Right lobe of liver (tissue), 6 donors: ENCODE measurements at regions not wholly inside any gene's neighbourhood (a gene's known extent, or its start where the extent isn't known, plus 50 kb on each side); places are given as distances from the start of the nearest gene placed in this dataset.

Source experiments
- ATAC-seq, 4 donors: fragments of 200-7000 bp; cut with Tn5 transposase; one replicate each; pipeline ENCODE4 v1.9.1; 2020; ENCODE audit warnings: mild to moderate bottlenecking in 4 of 4, moderate library complexity in 4 of 4
- DNase-seq, 3 donors: peaks; one replicate each; pipeline ENCODE4 v3.0.0-alpha.2; 2020
- H3K27ac ChIP-seq, 3 donors: fragments of 200-600 bp; one replicate each; pipeline ENCODE4 v1.8.0; 2022
- H3K27me3 ChIP-seq, 2 donors: fragments of 200-600 bp; one replicate each; pipeline ENCODE4 v1.8.0; 2022
- H3K36me3 ChIP-seq, 4 donors: fragments of 200-600 bp; sonication (generic) in 1 of 4; one replicate each; pipeline versions ENCODE4 v1.5.1 to v1.8.0; 2017 to 2022; ENCODE audit warnings: control low read depth in 1 of 4
- H3K4me1 ChIP-seq, 4 donors: fragments of 200-600 bp; sonication (generic) in 1 of 4; one replicate each; pipeline versions ENCODE4 v1.5.1 to v1.8.0; 2017 to 2022; ENCODE audit warnings: control low read depth in 1 of 4
- H3K4me3 ChIP-seq, 3 donors: fragments of 200-600 bp; one replicate each; pipeline ENCODE4 v1.8.0; 2022
- H3K9me3 ChIP-seq, 4 donors: fragments of 200-600 bp; sonication (generic) in 1 of 4; one replicate each; pipeline versions ENCODE4 v1.5.1 to v1.8.0; 2017 to 2022; ENCODE audit warnings: control low read depth in 1 of 4
- CTCF ChIP-seq, 4 donors: fragments of 200-600 bp in 3 of 4; fragments of 450-650 bp in 1 of 4; IDR thresholded peaks; one replicate each; pipeline versions ENCODE4 v1.5.1 to v1.8.0; 2016 to 2022; ENCODE audit warnings: antibody characterized with exemption in 4 of 4, mild to moderate bottlenecking in 2 of 4
- POLR2A ChIP-seq: fragments of 450-650 bp; IDR thresholded peaks from one replicate; pipeline ENCODE4 v1.6.1; 2017; ENCODE audit warnings: antibody characterized with exemption, mild to moderate bottlenecking
- WGBS: methylation state at CpG from one replicate; pipeline ENCODE4 v1.1.6; 2018; ENCODE audit warnings: low coverage, low lambda C conversion rate; ENCODE audit not compliant: insufficient coverage; ENCODE audit errors: missing lambda C conversion rate; 5-methylcytosine and 5-hydroxymethylcytosine counted together
- intact Hi-C, 2 donors: fragments of 100-400 bp; cut with DNase I; formaldehyde crosslinking; loops; one replicate each; pipeline versions ENCODE4 v1.11.2 to v1.14.1; 2022
- small RNA-seq, 2 experiments: library from RNA; depleted of rRNA; stranded (forward); fragments of <200 nt; gene quantifications; one replicate each; pipeline ENCODE3, GENCODE V24; 2016
- donor health status: DM: no; HTN: yes; CAD: no.
- donor health status: DM: no; HTN: no; CAD: no.
- donor health status: DM: no; HTN: no; CAD: no.
- donor health status: DM: no; HTN: yes; CAD: no.
- donor health status: DM: no; HTN: yes; CAD: no.

- TF ChIP-seq CTCF (IDR thresholded peaks at IDR 0.05): no peak
- no peak for TF ChIP-seq POLR2A
- no peak overlapping the region for H3K27ac ChIP-seq
- no CpG with 5 or more reads among the region's 1 CpG for WGBS
Measured at GRCh38 chr1:72341661-72342060, 59.3 kb upstream of the NEGR1 start.

GRCh38 chr1:72336776-72337175 is 54.4 kb upstream of the NEGR1 start:
- no peaks in the 10 kb centered on the region for H3K4me1 ChIP-seq
- H3K27ac ChIP-seq: no peak overlapping the region
- DNase-seq (no peak), ATAC-seq (no peak)
- no peak overlapping the region for H3K4me3 ChIP-seq
- intact Hi-C loops: no loop called here
- H3K27me3 ChIP-seq: no peaks in the 10 kb centered on the region
- H3K36me3 ChIP-seq: no peaks in the 10 kb centered on the region
- no peak for TF ChIP-seq CTCF (IDR thresholded peaks at IDR 0.05)
- TF ChIP-seq POLR2A: no peak
- no CpG with 5 or more reads among the region's 1 CpG for WGBS
- H3K9me3 ChIP-seq: no peaks in the 10 kb centered on the region

More at GRCh38 chr1:72341661-72342060, 59.3 kb upstream of the NEGR1 start:
- H3K4me3 ChIP-seq: no peak overlapping the region
- H3K36me3 ChIP-seq: no peaks in the 10 kb centered on the region
- no peak for ATAC-seq
- H3K4me1 ChIP-seq: no peaks in the 10 kb centered on the region
- H3K27me3 ChIP-seq: no peaks in the 10 kb centered on the region
- no peaks in the 10 kb centered on the region for H3K9me3 ChIP-seq
- intact Hi-C loops: no loop called here
- DNase-seq: no peak

Small RNAs in the stretch of these regions (small RNA-seq; reads per million reads assigned to genes)
- 0 reads per million in 2 experiments for gene RN7SKP19
- gene RNA5SP50: 0 to 0.13 reads per million in 2 experiments
- 0 reads per million in 2 experiments for gene RNU4ATAC8P
- 0 reads per million in 2 experiments for gene RNU6-1246P
